Stomach (tissue), 8 donors: ENCODE measurements at regions not wholly inside any gene's neighbourhood (a gene's known extent, or its start where the extent isn't known, plus 50 kb on each side); places are given as distances from the start of the nearest gene placed in this dataset.
A peak's percentile ranks its signal among the peaks of the same experiment; 100 is the strongest.
"Not testable (repeated sequence)": the region's sequence is repeated elsewhere in the genome, so short reads cannot be mapped to it uniquely, and the experiment has no call there.

Source experiments
- DNase-seq, 2 donors: peaks; one replicate each; pipeline versions ENCODE4 v3.0.0 to v3.0.0-alpha.2; 2013 to 2019
- H3K27ac ChIP-seq, 5 donors: fragments of 200-600 bp in 4 of 5; sonication (generic) in 4 of 5; one replicate each; pipeline ENCODE4 v1.5.1; 2013 to 2019; ENCODE audit warnings: mild to moderate bottlenecking in 1 of 5, moderate library complexity in 1 of 5
- H3K27me3 ChIP-seq, 3 donors: fragments of 200-600 bp; sonication (generic); one replicate each; pipeline ENCODE4 v1.5.1; 2017 to 2019; ENCODE audit warnings: mixed run types in 1 of 3
- H3K36me3 ChIP-seq, 4 donors: fragments of 200-600 bp; sonication (generic); 1 replicate in 3 of 4; 2 replicates in 1 of 4; pipeline ENCODE4 v1.5.1; 2016 to 2019
- H3K4me1 ChIP-seq, 4 donors: fragments of 200-600 bp; sonication (generic); one replicate each; pipeline ENCODE4 v1.5.1; 2016 to 2019
- H3K4me3 ChIP-seq, 4 donors: fragments of 200-600 bp; sonication (generic) in 3 of 4; one replicate each; pipeline ENCODE4 v1.5.1; 2016 to 2019; ENCODE audit warnings: mild to moderate bottlenecking in 1 of 4
- H3K9me3 ChIP-seq, 4 donors: fragments of 200-600 bp; sonication (generic); one replicate each; pipeline ENCODE4 v1.5.1; 2016 to 2019
- CTCF ChIP-seq, 7 experiments: fragments of 450-650 bp in 4 of 7; fragments of 200-600 bp in 3 of 7; sonication (generic) in 3 of 7; IDR thresholded peaks; one replicate each; pipeline ENCODE4 v1.5.1; 2016 to 2019; ENCODE audit warnings: antibody characterized with exemption in 7 of 7, control low read depth in 2 of 7, mild to moderate bottlenecking in 1 of 7
- EP300 ChIP-seq: sonication (generic); formaldehyde crosslinking; IDR thresholded peaks from one replicate; pipeline ENCODE4 v1.6.1; 2017; ENCODE audit warnings: antibody characterized with exemption
- POLR2A ChIP-seq, 4 donors: fragments of 450-650 bp; IDR thresholded peaks; one replicate each; pipeline ENCODE4 v1.6.1; 2016; ENCODE audit warnings: antibody characterized with exemption in 4 of 4, control low read depth in 2 of 4, mild to moderate bottlenecking in 1 of 4, moderate library complexity in 1 of 4
- POLR2AphosphoS5 ChIP-seq, 3 donors: sonication (generic); formaldehyde crosslinking; IDR thresholded peaks; one replicate each; pipeline ENCODE4 v1.6.1; 2016; ENCODE audit warnings: antibody characterized with exemption in 3 of 3
- WGBS, 5 donors: extraction: QIAGEN DNeasy Blood & Tissue Kit in 3 of 5; methylation state at CpG; one replicate each; pipeline versions ENCODE4 v1.1.5 to v1.1.7; 2013 to 2018; 5-methylcytosine and 5-hydroxymethylcytosine counted together
- intact Hi-C: fragments of 100-400 bp; cut with DNase I; formaldehyde crosslinking; loops from one replicate; pipeline ENCODE4 v1.15.1; 2023; ENCODE audit warnings: low total_unique reads
- donor health status: healthy with polysubstance abuse.
- donor health status: Bipolar disorder and iron deficiency.
- donor health status: healthy.

GRCh38 chr15:55084216-55084615 lies 112.5 kb downstream of the RSL24D1 start:
- no peaks in the 10 kb centered on the region for H3K27me3 ChIP-seq
- 73 to 85% (median 74%) methylated on average over 3 of the region's 3 CpGs for WGBS, 5 donors
- TF ChIP-seq POLR2AphosphoS5 (IDR thresholded peaks at IDR 0.05) (no peak), CTCF (IDR thresholded peaks at IDR 0.05) (no peak), EP300 (no peak), POLR2A (IDR thresholded peaks at IDR 0.05) (no peak)

GRCh38 chr15:55077052-55077451 lies 119.7 kb downstream of the RSL24D1 start:
- H3K36me3 ChIP-seq, H3K27ac ChIP-seq, H3K4me1 ChIP-seq, H3K4me3 ChIP-seq, H3K27me3 ChIP-seq, intact Hi-C loops: not testable (repeated sequence)
- peaks cover 0 to 17% (median 5%) of the 10 kb centered on the region in 4 donors for H3K9me3 ChIP-seq
- DNase-seq: peak in 1 of 2 donors; percentile 6
- 79 to 96% (median 81%) methylated on average over 1 of the region's 1 CpG for WGBS, 5 donors

More at GRCh38 chr15:55084216-55084615, 112.5 kb downstream of the RSL24D1 start:
- Histone ChIP-seq H3K27ac (no peak overlapping the region), H3K9me3 (peaks cover 0 to 1% (median 0%) of the 10 kb centered on the region in 4 donors), H3K4me3 (no peak overlapping the region), H3K4me1 (no peaks in the 10 kb centered on the region), H3K36me3 (no peaks in the 10 kb centered on the region)
- intact Hi-C loops: no loop called here
- DNase-seq: no peak

GRCh38 chr15:55074431-55074830 lies 122.3 kb downstream of the RSL24D1 start:
- H3K4me3 ChIP-seq: no peak overlapping the region
- intact Hi-C loops: no loop called here
- no peaks in the 10 kb centered on the region for H3K27me3 ChIP-seq
- no peaks in the 10 kb centered on the region for H3K4me1 ChIP-seq
- WGBS, 5 donors: 85 to 93% (median 89%) methylated on average over 6 of the region's 6 CpGs
- H3K36me3 ChIP-seq: no peaks in the 10 kb centered on the region
- peaks cover 0 to 17% (median 5%) of the 10 kb centered on the region in 4 donors for H3K9me3 ChIP-seq
- TF ChIP-seq POLR2AphosphoS5 (IDR thresholded peaks at IDR 0.05) (no peak), CTCF (IDR thresholded peaks at IDR 0.05) (no peak)
- DNase-seq: no peak
- no peak overlapping the region for H3K27ac ChIP-seq

GRCh38 chr15:55063970-55064369 lies 132.8 kb downstream of the RSL24D1 start:
- H3K4me3 ChIP-seq, DNase-seq, H3K27ac ChIP-seq, H3K4me1 ChIP-seq, intact Hi-C loops, H3K36me3 ChIP-seq, H3K27me3 ChIP-seq: not testable (repeated sequence)
- 90 to 97% (median 94%) methylated on average over 18 to 20 of the region's 20 CpGs for WGBS, 5 donors
- peaks cover 0 to 16% (median 5%) of the 10 kb centered on the region in 4 donors for H3K9me3 ChIP-seq

GRCh38 chr15:55060836-55061235 lies 135.9 kb downstream of the RSL24D1 start:
- 65 to 85% (median 79%) methylated on average over 2 of the region's 2 CpGs for WGBS, 5 donors
- no peak for DNase-seq
- Histone ChIP-seq H3K36me3 (no peaks in the 10 kb centered on the region), H3K27ac (no peak overlapping the region), H3K4me3 (no peak overlapping the region), H3K4me1 (no peaks in the 10 kb centered on the region), H3K9me3 (peaks cover 0 to 16% (median 5%) of the 10 kb centered on the region in 4 donors), H3K27me3 (no peaks in the 10 kb centered on the region)
- intact Hi-C loops: no loop called here
- TF ChIP-seq EP300 (no peak), CTCF (IDR thresholded peaks at IDR 0.05) (no peak), POLR2A (IDR thresholded peaks at IDR 0.05) (no peak), POLR2AphosphoS5 (IDR thresholded peaks at IDR 0.05) (no peak)
